ENCODE measurements at regions not wholly inside any gene's neighbourhood (a gene's known extent, or its start where the extent isn't known, plus 50 kb on each side); places are given as distances from the start of the nearest gene placed in this dataset.

DNA sequence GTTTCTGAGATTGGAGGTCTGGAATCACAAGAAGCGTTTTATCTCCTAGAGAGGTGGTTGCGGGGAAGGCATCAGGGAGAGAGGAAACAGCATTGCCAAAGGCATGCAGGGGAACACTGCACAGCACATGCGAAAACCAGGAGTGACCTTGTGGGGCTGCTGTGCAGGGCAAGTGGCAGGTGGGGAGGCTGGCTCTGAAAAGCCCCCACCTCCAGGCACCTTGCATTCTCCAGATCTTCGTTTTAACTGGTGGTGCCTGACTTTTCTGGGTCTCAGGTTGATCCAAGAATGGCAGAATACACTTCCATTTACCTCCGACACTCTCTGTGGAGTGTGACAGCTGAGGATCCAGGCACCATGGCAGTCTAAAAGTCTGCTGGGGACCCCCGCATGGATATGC, 209.4 kb upstream of the LEF1 start:
- Mint-ChIP-seq H3K4me1 (peaks cover 5% of the 10 kb centered on the region), H3K4me3 (no peak overlapping the region), H3K9me3 (ENCODE audit: insufficient read depth) (no peaks in the 10 kb centered on the region), H3K27ac (no peak overlapping the region), H3K27me3 (peaks cover 50% of the 10 kb centered on the region)
- WGBS (ENCODE audit: insufficient coverage) = 58% methylated on average over 2 of the region's 6 CpGs
- Histone ChIP-seq H3K27ac (ENCODE audit: low read length in 2 of 2) (no peak overlapping the region), H4K20me1 (ENCODE audit: control insufficient read depth, insufficient read depth, low read length, poor library complexity, severe bottlenecking) (no peaks in the 10 kb centered on the region), H3K4me2 (replicated peaks; ENCODE audit: low read depth, low read length, poor library complexity, severe bottlenecking) (no peak overlapping the region), H3K4me3 (ENCODE audit: control extremely low read depth in 1 of 5, extremely low read depth in 1 of 5, insufficient read depth in 1 of 5, low read depth in 2 of 5, low read length in 4 of 5) (no peak overlapping the region), H3K27me3 (replicated peaks in 1 of 4; ENCODE audit: control extremely low read depth in 1 of 4, control insufficient read depth in 3 of 4, insufficient read depth in 4 of 4, low read length in 3 of 4) (peaks cover 0 to 3% (median 1%) of the 10 kb centered on the region in 4 experiments), H3K4me1 (ENCODE audit: control insufficient read depth in 2 of 2, insufficient read depth in 2 of 2, low read length in 2 of 2) (peaks cover 0 to 3% of the 10 kb centered on the region in 2 donors), H3K36me3 (replicated peaks in 1 of 2; ENCODE audit: control extremely low read depth in 1 of 2, control insufficient read depth in 1 of 2, extremely low read depth in 1 of 2, insufficient read depth in 2 of 2, low read length in 1 of 2) (no peaks in the 10 kb centered on the region), H3K79me2 (ENCODE audit: control insufficient read depth, insufficient read depth, low read length) (no peaks in the 10 kb centered on the region), H3K9ac (ENCODE audit: low read length) (no peak overlapping the region), H3K9me3 (ENCODE audit: control extremely low read depth in 1 of 3, control insufficient read depth in 2 of 3, insufficient read depth in 1 of 3, low read length in 2 of 3) (peaks cover 0 to 1% (median 0%) of the 10 kb centered on the region in 3 donors), H2AFZ (ENCODE audit: insufficient read depth, low read depth, low read length, poor library complexity, severe bottlenecking) (no peak overlapping the region)
- ChIA-PET CTCF (no interaction called here), POLR2A (no interaction called here)
- ATAC-seq (ENCODE audit: low read depth) (no peak), DNase-seq (no peak)
- TF ChIP-seq, protein P1, sequence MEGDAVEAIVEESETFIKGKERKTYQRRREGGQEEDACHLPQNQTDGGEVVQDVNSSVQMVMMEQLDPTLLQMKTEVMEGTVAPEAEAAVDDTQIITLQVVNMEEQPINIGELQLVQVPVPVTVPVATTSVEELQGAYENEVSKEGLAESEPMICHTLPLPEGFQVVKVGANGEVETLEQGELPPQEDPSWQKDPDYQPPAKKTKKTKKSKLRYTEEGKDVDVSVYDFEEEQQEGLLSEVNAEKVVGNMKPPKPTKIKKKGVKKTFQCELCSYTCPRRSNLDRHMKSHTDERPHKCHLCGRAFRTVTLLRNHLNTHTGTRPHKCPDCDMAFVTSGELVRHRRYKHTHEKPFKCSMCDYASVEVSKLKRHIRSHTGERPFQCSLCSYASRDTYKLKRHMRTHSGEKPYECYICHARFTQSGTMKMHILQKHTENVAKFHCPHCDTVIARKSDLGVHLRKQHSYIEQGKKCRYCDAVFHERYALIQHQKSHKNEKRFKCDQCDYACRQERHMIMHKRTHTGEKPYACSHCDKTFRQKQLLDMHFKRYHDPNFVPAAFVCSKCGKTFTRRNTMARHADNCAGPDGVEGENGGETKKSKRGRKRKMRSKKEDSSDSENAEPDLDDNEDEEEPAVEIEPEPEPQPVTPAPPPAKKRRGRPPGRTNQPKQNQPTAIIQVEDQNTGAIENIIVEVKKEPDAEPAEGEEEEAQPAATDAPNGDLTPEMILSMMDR (IDR thresholded peaks at IDR 0.05) = no peak
- no peak for TF ChIP-seq EZH2 (IDR thresholded peaks at IDR 0.05; ENCODE audit: borderline replicate concordance, insufficient read depth, low read depth, low read length, poor library complexity, severe bottlenecking)
- intact Hi-C loops (cut with micrococcal nuclease) = no loop called here

DNA sequence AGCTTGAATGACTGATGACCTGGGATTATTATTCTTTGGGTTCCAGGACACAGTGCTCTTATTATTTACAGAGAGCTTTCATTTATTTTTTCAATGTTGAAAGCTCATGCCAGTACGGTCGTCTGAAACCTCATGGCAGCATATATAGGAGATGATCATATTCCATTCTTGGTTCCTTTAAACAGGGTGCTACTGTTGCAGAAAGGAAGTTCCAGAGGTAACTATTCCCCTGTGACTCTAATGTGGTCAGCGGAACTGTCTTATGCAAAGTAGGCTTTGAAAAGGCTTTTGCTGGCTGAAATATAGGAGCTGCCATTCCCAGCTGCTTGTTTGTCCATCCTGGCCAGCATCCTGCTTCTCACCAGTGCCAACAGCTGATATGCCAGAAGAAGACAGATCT, 208.3 kb upstream of the LEF1 start:
- Mint-ChIP-seq H3K27ac (no peak overlapping the region), H3K9me3 (ENCODE audit: insufficient read depth) (no peaks in the 10 kb centered on the region), H3K27me3 (peaks cover 45% of the 10 kb centered on the region), H3K4me1 (peaks cover 5% of the 10 kb centered on the region), H3K4me3 (no peak overlapping the region)
- Histone ChIP-seq H4K20me1 (ENCODE audit: control insufficient read depth, insufficient read depth, low read length, poor library complexity, severe bottlenecking) (no peaks in the 10 kb centered on the region), H3K79me2 (ENCODE audit: control insufficient read depth, insufficient read depth, low read length) (no peaks in the 10 kb centered on the region), H3K27ac (ENCODE audit: low read length in 2 of 2) (no peak overlapping the region), H3K9ac (ENCODE audit: low read length) (no peak overlapping the region), H3K4me3 (ENCODE audit: control extremely low read depth in 1 of 5, extremely low read depth in 1 of 5, insufficient read depth in 1 of 5, low read depth in 2 of 5, low read length in 4 of 5) (no peak overlapping the region), H3K27me3 (replicated peaks in 1 of 4; ENCODE audit: control extremely low read depth in 1 of 4, control insufficient read depth in 3 of 4, insufficient read depth in 4 of 4, low read length in 3 of 4) (peaks cover 0 to 1% (median 0%) of the 10 kb centered on the region in 4 experiments), H2AFZ (ENCODE audit: insufficient read depth, low read depth, low read length, poor library complexity, severe bottlenecking) (no peak overlapping the region), H3K36me3 (replicated peaks in 1 of 2; ENCODE audit: control extremely low read depth in 1 of 2, control insufficient read depth in 1 of 2, extremely low read depth in 1 of 2, insufficient read depth in 2 of 2, low read length in 1 of 2) (no peaks in the 10 kb centered on the region), H3K4me2 (replicated peaks; ENCODE audit: low read depth, low read length, poor library complexity, severe bottlenecking) (no peak overlapping the region), H3K9me3 (ENCODE audit: control extremely low read depth in 1 of 3, control insufficient read depth in 2 of 3, insufficient read depth in 1 of 3, low read length in 2 of 3) (no peaks in the 10 kb centered on the region), H3K4me1 (ENCODE audit: control insufficient read depth in 2 of 2, insufficient read depth in 2 of 2, low read length in 2 of 2) (peaks cover 0 to 3% of the 10 kb centered on the region in 2 donors)
- ChIA-PET POLR2A (no interaction called here), CTCF (no interaction called here)
- no peak for ATAC-seq (ENCODE audit: low read depth)
- no peak for TF ChIP-seq EZH2 (IDR thresholded peaks at IDR 0.05; ENCODE audit: borderline replicate concordance, insufficient read depth, low read depth, low read length, poor library complexity, severe bottlenecking)
- TF ChIP-seq, protein P1 (IDR thresholded peaks at IDR 0.05) = no peak
- 75% methylated on average over 1 of the region's 3 CpGs for WGBS (ENCODE audit: insufficient coverage)
- DNase-seq = no peak
- intact Hi-C loops (cut with micrococcal nuclease) = no loop called here

All from B cell (primary cell).